LoVo (cell line): ENCODE measurements at regions not wholly inside any gene's neighbourhood (a gene's known extent, or its start where the extent isn't known, plus 50 kb on each side); places are given as distances from the start of the nearest gene placed in this dataset.

Source experiments
- DNase-seq: peaks from one replicate; pipeline ENCODE4 v3.0.0-alpha.2; 2016; ENCODE audit warnings: low spot score

- no peak for DNase-seq
Observed at GRCh38 chr19:30783212-30783611, 411.0 kb downstream of the ZNF536 start.

GRCh38 chr19:30781519-30781918 lies 409.3 kb downstream of the ZNF536 start:
- DNase-seq = no peak

- no peak for DNase-seq
Observed at GRCh38 chr19:30781047-30781446, 408.9 kb downstream of the ZNF536 start.

- DNase-seq = no peak
Observed at GRCh38 chr19:30780456-30780855, 408.3 kb downstream of the ZNF536 start.

- no peak for DNase-seq
Observed at GRCh38 chr19:30780032-30780431, 407.8 kb downstream of the ZNF536 start.

GRCh38 chr19:30778961-30779715 lies 407.0 kb downstream of the ZNF536 start:
- DNase-seq = no peak

- no peak for DNase-seq
Observed at GRCh38 chr19:30778061-30778460, 405.9 kb downstream of the ZNF536 start.

GRCh38 chr19:30775956-30776355 lies 403.8 kb downstream of the ZNF536 start:
- no peak for DNase-seq

GRCh38 chr19:30774252-30774766 lies 402.1 kb downstream of the ZNF536 start:
- DNase-seq = no peak

GRCh38 chr19:30762651-30763050 lies 390.5 kb downstream of the ZNF536 start:
- no peak for DNase-seq

GRCh38 chr19:30760014-30760413 lies 387.8 kb downstream of the ZNF536 start:
- DNase-seq = no peak

GRCh38 chr19:30757837-30758617 lies 385.8 kb downstream of the ZNF536 start:
- no peak for DNase-seq

- no peak for DNase-seq
Observed at GRCh38 chr19:30757104-30757836, 385.1 kb downstream of the ZNF536 start.

GRCh38 chr19:30755581-30755980 lies 383.4 kb downstream of the ZNF536 start:
- no peak for DNase-seq

GRCh38 chr19:30754162-30754561 lies 382.0 kb downstream of the ZNF536 start:
- no peak for DNase-seq

GRCh38 chr19:30752876-30753275 lies 380.7 kb downstream of the ZNF536 start:
- no peak for DNase-seq

- DNase-seq = no peak
Observed at GRCh38 chr19:30752201-30752600, 380.0 kb downstream of the ZNF536 start.

- DNase-seq = no peak
Observed at GRCh38 chr19:30745476-30745985, 373.3 kb downstream of the ZNF536 start.

GRCh38 chr19:30744741-30745475 lies 372.7 kb downstream of the ZNF536 start:
- no peak for DNase-seq

GRCh38 chr19:30743702-30744101 lies 371.5 kb downstream of the ZNF536 start:
- DNase-seq = no peak

- DNase-seq = no peak
Observed at GRCh38 chr19:30743011-30743410, 370.8 kb downstream of the ZNF536 start.
